ENCODE measurements at regions not wholly inside any gene's neighbourhood (a gene's known extent, or its start where the extent isn't known, plus 50 kb on each side); places are given as distances from the start of the nearest gene placed in this dataset.
A peak's percentile ranks its signal among the peaks of the same experiment; 100 is the strongest.

DNA sequence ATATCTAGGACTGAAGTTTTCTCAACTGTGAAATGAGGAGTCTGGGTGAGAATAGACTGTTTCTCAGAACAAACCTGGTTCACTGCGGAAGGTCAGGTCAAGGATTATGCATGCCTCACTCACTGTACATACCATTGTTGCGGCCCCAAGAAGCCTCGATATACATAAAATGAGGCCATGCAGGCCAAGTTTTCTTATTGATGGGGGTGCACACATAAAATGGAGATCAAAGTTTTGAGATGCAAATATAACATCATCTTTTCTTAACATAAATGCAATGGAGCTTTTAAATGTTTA, 1366.1 kb upstream of the CELF4 start:
- DNase-seq: no peak
- no peak overlapping the region for H3K4me3 ChIP-seq (ENCODE audit: low read length)

DNA sequence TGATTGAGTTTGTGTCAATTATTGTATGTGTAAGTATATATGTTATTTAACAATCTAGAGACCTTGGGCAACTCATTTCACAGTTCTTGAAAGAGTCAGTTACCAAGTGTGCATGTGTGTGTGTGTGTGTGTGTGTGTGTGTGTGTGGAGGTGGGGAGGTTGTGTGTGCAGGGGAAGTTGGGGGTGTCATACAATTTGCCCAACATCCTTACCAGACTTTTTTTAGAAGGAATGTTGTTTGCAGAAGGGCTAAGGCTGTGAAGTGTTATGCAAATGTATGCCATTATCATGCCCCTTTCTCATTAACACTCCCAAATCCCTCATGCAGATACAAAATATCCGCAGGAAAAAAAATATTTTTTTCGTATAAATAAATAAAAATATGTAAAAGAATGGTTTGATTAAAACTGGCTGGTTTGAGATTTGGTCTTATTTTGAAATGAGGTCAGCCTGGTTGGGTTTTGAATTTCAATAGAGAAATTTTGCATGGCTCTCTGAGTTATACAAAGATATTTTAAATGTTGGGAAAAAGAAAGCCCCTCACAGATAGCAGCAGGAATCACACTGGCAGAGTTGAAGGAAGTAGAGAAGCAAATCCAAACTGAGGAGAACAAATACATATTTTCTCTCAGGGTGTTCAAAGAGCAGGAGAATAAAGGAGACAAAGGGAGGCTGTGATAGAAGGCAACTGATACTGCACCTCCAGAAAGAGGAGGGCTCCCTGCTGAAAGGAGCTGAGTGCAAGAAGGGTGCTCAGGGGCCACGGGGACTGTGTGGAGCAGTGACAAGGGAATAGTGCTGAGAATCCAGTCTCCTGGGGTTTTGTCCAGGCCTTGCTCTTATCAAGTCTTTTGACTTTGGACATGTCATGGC, 1365.5 kb upstream of the CELF4 start:
- H3K27me3 ChIP-seq (ENCODE audit: control insufficient read depth, insufficient read depth, low read length, poor library complexity, severe bottlenecking): no peaks in the 10 kb centered on the region
- 14 to 68% methylated on average over 1 of the region's 3 CpGs for WGBS, 2 experiments (ENCODE audit: insufficient coverage in 1 of 2, insufficient read length in 1 of 2)
- H3K9ac ChIP-seq (ENCODE audit: extremely low read depth, low read length, poor library complexity, severe bottlenecking): no peak overlapping the region
- H3K36me3 Mint-ChIP-seq (ENCODE audit: low read depth): no peaks in the 10 kb centered on the region
- TF ChIP-seq, protein P1, sequence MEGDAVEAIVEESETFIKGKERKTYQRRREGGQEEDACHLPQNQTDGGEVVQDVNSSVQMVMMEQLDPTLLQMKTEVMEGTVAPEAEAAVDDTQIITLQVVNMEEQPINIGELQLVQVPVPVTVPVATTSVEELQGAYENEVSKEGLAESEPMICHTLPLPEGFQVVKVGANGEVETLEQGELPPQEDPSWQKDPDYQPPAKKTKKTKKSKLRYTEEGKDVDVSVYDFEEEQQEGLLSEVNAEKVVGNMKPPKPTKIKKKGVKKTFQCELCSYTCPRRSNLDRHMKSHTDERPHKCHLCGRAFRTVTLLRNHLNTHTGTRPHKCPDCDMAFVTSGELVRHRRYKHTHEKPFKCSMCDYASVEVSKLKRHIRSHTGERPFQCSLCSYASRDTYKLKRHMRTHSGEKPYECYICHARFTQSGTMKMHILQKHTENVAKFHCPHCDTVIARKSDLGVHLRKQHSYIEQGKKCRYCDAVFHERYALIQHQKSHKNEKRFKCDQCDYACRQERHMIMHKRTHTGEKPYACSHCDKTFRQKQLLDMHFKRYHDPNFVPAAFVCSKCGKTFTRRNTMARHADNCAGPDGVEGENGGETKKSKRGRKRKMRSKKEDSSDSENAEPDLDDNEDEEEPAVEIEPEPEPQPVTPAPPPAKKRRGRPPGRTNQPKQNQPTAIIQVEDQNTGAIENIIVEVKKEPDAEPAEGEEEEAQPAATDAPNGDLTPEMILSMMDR (conservative IDR thresholded peaks at IDR 0.05): no peak
- H3K4me3 Mint-ChIP-seq: no peak overlapping the region
- H3K9me3 Mint-ChIP-seq: no peaks in the 10 kb centered on the region
- DNase-seq: peak; percentile 66
- H3K4me1 ChIP-seq (ENCODE audit: control insufficient read depth, insufficient read depth, low read length): peaks cover 7% of the 10 kb centered on the region
- H3K4me1 Mint-ChIP-seq: peaks cover 23% of the 10 kb centered on the region
- no peak overlapping the region for H3K4me3 ChIP-seq (ENCODE audit: low read length)
- H3K9me3 ChIP-seq (ENCODE audit: control insufficient read depth, low read length): no peaks in the 10 kb centered on the region
- no peaks in the 10 kb centered on the region for H3K27me3 Mint-ChIP-seq (ENCODE audit: insufficient read depth)
- no peaks in the 10 kb centered on the region for H3K36me3 ChIP-seq (ENCODE audit: control insufficient read depth, insufficient read depth, low read length)
- peak overlapping the region; percentile 42 for H3K27ac Mint-ChIP-seq
- no peak overlapping the region for H3K27ac ChIP-seq (ENCODE audit: low read depth, low read length)

More for the DNA sequence above, 1366.1 kb upstream of the CELF4 start:
- H3K27ac ChIP-seq (ENCODE audit: low read depth, low read length): no peak overlapping the region
- H3K9me3 ChIP-seq (ENCODE audit: control insufficient read depth, low read length): no peaks in the 10 kb centered on the region
- H3K9ac ChIP-seq (ENCODE audit: extremely low read depth, low read length, poor library complexity, severe bottlenecking): no peak overlapping the region
- H3K9me3 Mint-ChIP-seq: no peaks in the 10 kb centered on the region
- H3K4me1 ChIP-seq (ENCODE audit: control insufficient read depth, insufficient read depth, low read length): peaks cover 7% of the 10 kb centered on the region
- no peaks in the 10 kb centered on the region for H3K27me3 Mint-ChIP-seq (ENCODE audit: insufficient read depth)
- H3K36me3 Mint-ChIP-seq (ENCODE audit: low read depth): no peaks in the 10 kb centered on the region
- H3K27me3 ChIP-seq (ENCODE audit: control insufficient read depth, insufficient read depth, low read length, poor library complexity, severe bottlenecking): no peaks in the 10 kb centered on the region
- H3K36me3 ChIP-seq (ENCODE audit: control insufficient read depth, insufficient read depth, low read length): no peaks in the 10 kb centered on the region
- peaks cover 23% of the 10 kb centered on the region for H3K4me1 Mint-ChIP-seq
- WGBS, 2 experiments (ENCODE audit: insufficient coverage in 1 of 2, insufficient read length in 1 of 2): 86% methylated on average over 3 of the region's 3 CpGs; no CpG with 5 or more reads in 1 of the 2 experiments
- TF ChIP-seq, protein P1 (conservative IDR thresholded peaks at IDR 0.05): no peak
- no peak overlapping the region for H3K27ac Mint-ChIP-seq
- H3K4me3 Mint-ChIP-seq: no peak overlapping the region

DNA sequence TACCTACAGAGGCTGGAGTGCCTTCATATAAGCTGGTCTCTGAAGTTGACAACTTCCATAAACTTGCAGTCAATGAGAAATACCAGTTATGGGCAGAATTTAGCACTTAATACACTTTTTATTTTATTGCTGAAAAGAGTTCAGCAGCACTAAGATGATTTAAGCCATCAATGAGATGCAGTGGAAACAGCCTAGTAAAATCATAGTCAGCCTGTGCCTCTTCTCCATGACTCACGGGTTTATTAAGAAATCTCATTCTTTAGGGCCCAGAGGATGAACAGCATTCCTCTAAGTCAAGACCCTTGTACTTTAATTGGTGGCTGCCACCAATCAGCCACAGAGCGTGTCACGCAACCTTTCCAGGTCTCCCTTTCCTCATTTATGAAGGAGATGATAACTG, 1357.9 kb upstream of the CELF4 start:
- Mint-ChIP-seq H3K9me3 (peaks cover 10% of the 10 kb centered on the region), H3K27me3 (ENCODE audit: insufficient read depth) (peaks cover 4% of the 10 kb centered on the region), H3K4me3 (no peak overlapping the region), H3K27ac (no peak overlapping the region), H3K4me1 (peaks cover 11% of the 10 kb centered on the region), H3K36me3 (ENCODE audit: low read depth) (no peaks in the 10 kb centered on the region)
- Histone ChIP-seq H3K27ac (ENCODE audit: low read depth, low read length) (no peak overlapping the region), H3K9ac (ENCODE audit: extremely low read depth, low read length, poor library complexity, severe bottlenecking) (no peak overlapping the region), H3K4me1 (ENCODE audit: control insufficient read depth, insufficient read depth, low read length) (no peaks in the 10 kb centered on the region), H3K9me3 (ENCODE audit: control insufficient read depth, low read length) (no peaks in the 10 kb centered on the region), H3K27me3 (ENCODE audit: control insufficient read depth, insufficient read depth, low read length, poor library complexity, severe bottlenecking) (no peaks in the 10 kb centered on the region), H3K36me3 (ENCODE audit: control insufficient read depth, insufficient read depth, low read length) (no peaks in the 10 kb centered on the region), H3K4me3 (ENCODE audit: low read length) (no peak overlapping the region)
- TF ChIP-seq, protein P1 (conservative IDR thresholded peaks at IDR 0.05): no peak
- WGBS, 2 experiments (ENCODE audit: insufficient coverage in 1 of 2, insufficient read length in 1 of 2): 96 to 100% methylated on average over 1 to 3 of the region's 3 CpGs
- DNase-seq: no peak

All from endodermal cell (in vitro differentiated cells).